ENCODE measurements at regions not wholly inside any gene's neighbourhood (a gene's known extent, or its start where the extent isn't known, plus 50 kb on each side); places are given as distances from the start of the nearest gene placed in this dataset.

DNA sequence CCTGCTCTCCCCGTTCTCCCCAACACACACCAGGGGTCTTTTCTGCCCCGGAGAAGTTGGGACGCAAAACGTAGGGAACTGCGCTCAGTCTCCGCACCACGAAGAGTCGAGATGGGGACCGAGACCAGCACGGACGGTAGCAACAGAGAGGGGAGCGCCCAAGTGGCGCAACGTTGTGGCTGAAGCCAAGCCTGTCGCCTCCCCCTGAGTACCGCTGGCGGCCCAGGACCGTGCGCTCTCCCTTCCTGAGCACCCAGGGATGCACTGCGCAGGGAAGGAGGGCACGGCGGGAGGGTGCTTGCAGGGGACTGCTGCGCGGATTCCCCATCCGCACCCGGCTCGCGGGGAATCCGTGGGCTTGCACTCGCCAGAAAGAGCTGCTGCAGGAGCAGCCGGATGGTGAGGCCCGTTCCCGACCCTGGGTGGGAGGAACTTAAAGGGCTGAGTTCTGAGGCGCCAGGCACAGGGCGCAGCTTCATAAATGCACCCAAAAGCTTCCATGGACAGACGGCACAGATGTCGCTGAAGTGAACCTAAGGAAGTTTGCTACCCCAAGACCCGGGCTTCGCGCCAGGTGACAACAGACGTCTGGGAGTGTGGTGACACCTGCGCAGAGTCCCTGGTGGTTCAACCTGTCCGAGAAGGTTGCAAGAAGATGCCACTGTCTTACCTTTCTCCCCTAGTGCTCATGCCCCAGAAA lies 178.7 kb downstream of the TBXT start:
- DNase-seq (ENCODE audit: low read depth, low spot score): no peak
- no peaks in the 10 kb centered on the region for H3K9me3 ChIP-seq (ENCODE audit: low read depth, low read length)
- H3K27ac ChIP-seq: no peak overlapping the region
- TF ChIP-seq FOXP2 (optimal IDR thresholded peaks at IDR 0.05; ENCODE audit: control extremely low read depth, extremely low read length, insufficient read depth): no peak
- no peak for TF ChIP-seq EZH2 (IDR thresholded peaks at IDR 0.05)
- no peak for TF ChIP-seq POLR2AphosphoS5 (IDR thresholded peaks at IDR 0.05; ENCODE audit: borderline replicate concordance, low read depth, low read length)
- no peak overlapping the region for H3K4me3 ChIP-seq
- H3K9ac ChIP-seq (ENCODE audit: insufficient read length): no peak overlapping the region
- H3K36me3 ChIP-seq (ENCODE audit: insufficient read depth, low read length): no peaks in the 10 kb centered on the region

- H3K27ac ChIP-seq: no peak overlapping the region
- H3K4me3 ChIP-seq: no peak overlapping the region
- H3K36me3 ChIP-seq (ENCODE audit: insufficient read depth, low read length): no peaks in the 10 kb centered on the region
- no peaks in the 10 kb centered on the region for H3K9me3 ChIP-seq (ENCODE audit: low read depth, low read length)
- no peak for DNase-seq (ENCODE audit: low read depth, low spot score)
- TF ChIP-seq POLR2AphosphoS5 (IDR thresholded peaks at IDR 0.05; ENCODE audit: borderline replicate concordance, low read depth, low read length) (no peak), FOXP2 (optimal IDR thresholded peaks at IDR 0.05; ENCODE audit: control extremely low read depth, extremely low read length, insufficient read depth) (no peak), EZH2 (IDR thresholded peaks at IDR 0.05) (no peak)
- H3K9ac ChIP-seq (ENCODE audit: insufficient read length): no peak overlapping the region
Measured at GRCh38 chr6:165988302-165988756, 179.3 kb downstream of the TBXT start.

- no peaks in the 10 kb centered on the region for H3K36me3 ChIP-seq (ENCODE audit: insufficient read depth, low read length)
- H3K9me3 ChIP-seq (ENCODE audit: low read depth, low read length): no peaks in the 10 kb centered on the region
- no peak overlapping the region for H3K4me3 ChIP-seq
- H3K9ac ChIP-seq (ENCODE audit: insufficient read length): no peak overlapping the region
- TF ChIP-seq POLR2AphosphoS5 (IDR thresholded peaks at IDR 0.05; ENCODE audit: borderline replicate concordance, low read depth, low read length) (no peak), FOXP2 (optimal IDR thresholded peaks at IDR 0.05; ENCODE audit: control extremely low read depth, extremely low read length, insufficient read depth) (no peak), EZH2 (IDR thresholded peaks at IDR 0.05) (peak; percentile 59)
- DNase-seq (ENCODE audit: low read depth, low spot score): no peak
- no peak overlapping the region for H3K27ac ChIP-seq
Measured at GRCh38 chr6:165987483-165988301, 180.0 kb downstream of the TBXT start.

DNA sequence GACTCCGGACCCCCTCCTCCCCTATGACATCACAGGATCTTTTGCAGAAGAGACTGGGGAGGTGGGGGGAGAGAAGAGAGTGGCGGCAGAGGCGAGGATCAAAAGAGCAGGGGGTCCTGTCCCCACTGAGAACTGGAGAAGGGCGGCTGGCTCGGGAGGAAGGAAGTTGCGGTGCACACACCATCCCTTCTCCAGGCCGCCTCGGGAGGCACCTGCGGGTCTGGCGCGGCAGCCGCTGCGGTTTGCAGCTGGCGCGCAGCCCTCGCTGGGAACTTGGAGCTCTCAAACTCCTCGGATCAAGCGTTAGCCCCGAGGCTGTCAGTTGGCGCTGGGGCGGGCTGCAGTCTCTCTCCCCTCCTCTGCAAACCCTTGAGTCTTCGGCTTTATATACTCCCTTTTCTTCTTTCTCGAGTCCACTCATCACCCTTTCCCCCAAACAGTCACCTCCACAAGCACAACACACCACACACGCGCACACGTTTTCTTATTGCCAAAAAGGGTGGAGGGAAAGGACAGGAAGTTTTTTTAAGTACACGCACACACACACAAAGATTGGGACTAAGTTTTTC lies 180.7 kb downstream of the TBXT start:
- H3K36me3 ChIP-seq (ENCODE audit: insufficient read depth, low read length): no peaks in the 10 kb centered on the region
- DNase-seq (ENCODE audit: low read depth, low spot score): no peak
- H3K4me3 ChIP-seq: no peak overlapping the region
- TF ChIP-seq POLR2AphosphoS5 (IDR thresholded peaks at IDR 0.05; ENCODE audit: borderline replicate concordance, low read depth, low read length): no peak
- TF ChIP-seq FOXP2 (optimal IDR thresholded peaks at IDR 0.05; ENCODE audit: control extremely low read depth, extremely low read length, insufficient read depth): no peak
- no peak for TF ChIP-seq EZH2 (IDR thresholded peaks at IDR 0.05)
- no peaks in the 10 kb centered on the region for H3K9me3 ChIP-seq (ENCODE audit: low read depth, low read length)
- H3K9ac ChIP-seq (ENCODE audit: insufficient read length): no peak overlapping the region
- H3K27ac ChIP-seq: no peak overlapping the region

- H3K36me3 ChIP-seq (ENCODE audit: insufficient read depth, low read length): no peaks in the 10 kb centered on the region
- no peak overlapping the region for H3K9ac ChIP-seq (ENCODE audit: insufficient read length)
- H3K9me3 ChIP-seq (ENCODE audit: low read depth, low read length): no peaks in the 10 kb centered on the region
- no peak overlapping the region for H3K4me3 ChIP-seq
- TF ChIP-seq EZH2 (IDR thresholded peaks at IDR 0.05): no peak
- no peak for TF ChIP-seq POLR2AphosphoS5 (IDR thresholded peaks at IDR 0.05; ENCODE audit: borderline replicate concordance, low read depth, low read length)
- TF ChIP-seq FOXP2 (optimal IDR thresholded peaks at IDR 0.05; ENCODE audit: control extremely low read depth, extremely low read length, insufficient read depth): no peak
- DNase-seq (ENCODE audit: low read depth, low spot score): no peak
- H3K27ac ChIP-seq: no peak overlapping the region
Measured at GRCh38 chr6:165986311-165986913, 181.2 kb downstream of the TBXT start.

- H3K9me3 ChIP-seq (ENCODE audit: low read depth, low read length): no peaks in the 10 kb centered on the region
- H3K27ac ChIP-seq: no peak overlapping the region
- no peak overlapping the region for H3K9ac ChIP-seq (ENCODE audit: insufficient read length)
- H3K36me3 ChIP-seq (ENCODE audit: insufficient read depth, low read length): no peaks in the 10 kb centered on the region
- H3K4me3 ChIP-seq: no peak overlapping the region
- TF ChIP-seq FOXP2 (optimal IDR thresholded peaks at IDR 0.05; ENCODE audit: control extremely low read depth, extremely low read length, insufficient read depth): no peak
- no peak for TF ChIP-seq EZH2 (IDR thresholded peaks at IDR 0.05)
- TF ChIP-seq POLR2AphosphoS5 (IDR thresholded peaks at IDR 0.05; ENCODE audit: borderline replicate concordance, low read depth, low read length): no peak
- no peak for DNase-seq (ENCODE audit: low read depth, low spot score)
Measured at GRCh38 chr6:165985806-165986299, 181.8 kb downstream of the TBXT start.

DNA sequence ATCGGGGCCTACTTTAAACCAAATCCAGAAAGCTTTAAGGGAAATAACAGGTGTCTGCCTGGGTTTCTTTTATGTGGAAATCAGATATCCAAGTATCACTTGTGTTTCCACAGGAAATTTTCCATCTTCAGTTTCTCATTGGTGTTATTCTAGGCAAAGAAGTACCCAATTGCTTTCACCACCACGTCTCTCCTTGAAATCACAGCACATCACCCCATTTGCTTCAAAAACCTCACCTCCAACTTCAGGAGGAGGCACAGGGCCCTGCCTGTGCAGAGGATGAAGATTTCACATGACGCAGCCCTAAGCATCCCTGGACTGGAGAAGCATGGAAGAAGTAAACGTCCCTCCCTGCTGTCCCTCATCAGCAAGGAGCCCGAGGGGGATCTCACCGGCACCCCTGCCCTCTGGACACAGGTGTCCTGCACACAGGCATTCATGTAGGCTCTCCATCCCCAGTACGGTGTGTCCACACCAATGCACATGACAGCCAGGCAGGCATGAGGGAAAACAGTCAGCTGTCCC lies 182.3 kb downstream of the TBXT start:
- Histone ChIP-seq H3K27ac (no peak overlapping the region), H3K36me3 (ENCODE audit: insufficient read depth, low read length) (no peaks in the 10 kb centered on the region), H3K4me3 (no peak overlapping the region), H3K9me3 (ENCODE audit: low read depth, low read length) (no peaks in the 10 kb centered on the region), H3K9ac (ENCODE audit: insufficient read length) (no peak overlapping the region)
- DNase-seq (ENCODE audit: low read depth, low spot score): no peak
- TF ChIP-seq FOXP2 (optimal IDR thresholded peaks at IDR 0.05; ENCODE audit: control extremely low read depth, extremely low read length, insufficient read depth): no peak
- no peak for TF ChIP-seq EZH2 (IDR thresholded peaks at IDR 0.05)

Data from SK-N-MC (cell line).